HEK293 (cell line): ENCODE measurements at regions not wholly inside any gene's neighbourhood (a gene's known extent, or its start where the extent isn't known, plus 50 kb on each side); places are given as distances from the start of the nearest gene placed in this dataset.

Source experiments
- CTCF ChIA-PET: fragments of 350-600 bp; formaldehyde crosslinking; extraction: SDS; loops from one replicate; lab custom pipeline; 2021; ENCODE audit warnings: antibody characterized with exemption; lab: Yijun Ruan, JAX
- POLR2A ChIA-PET: fragments of 300-600 bp; formaldehyde crosslinking; extraction: SDS; loops from one replicate; lab custom pipeline; 2020; ENCODE audit warnings: antibody characterized with exemption, inconsistent platforms; lab: Yijun Ruan, JAX
- H3K27ac ChIP-seq: fragments of 200-500 bp; sonication (Bioruptor generic); 2 replicates; pipeline ENCODE4 v1.5.1; 2014; ENCODE audit warnings: low read depth, low read length, control low read depth, inconsistent platforms; ENCODE audit errors: extremely low read depth
- H3K36me3 ChIP-seq, 2 experiments: fragments of 200-500 bp in 1 of 2; sonication (Bioruptor generic) in 1 of 2; 1 replicate in 1 of 2; 2 replicates in 1 of 2; pipeline ENCODE4 v1.5.1; 2014 to 2017; ENCODE audit warnings: inconsistent platforms in 2 of 2, low read length in 2 of 2; ENCODE audit not compliant: control insufficient read depth in 2 of 2, insufficient read depth in 1 of 2
- H3K4me1 ChIP-seq: fragments of 200-500 bp; sonication (Bioruptor generic); 2 replicates; pipeline ENCODE4 v1.5.1; 2014; ENCODE audit warnings: mild to moderate bottlenecking, low read length, inconsistent platforms; ENCODE audit not compliant: control insufficient read depth, insufficient read depth
- H3K4me3 ChIP-seq: 2 replicates; pipeline ENCODE4 v1.5.1; 2011; ENCODE audit warnings: low read depth, mild to moderate bottlenecking, control low read depth, low read length, moderate library complexity
- H3K9me3 ChIP-seq: fragments of 200-500 bp; sonication (Bioruptor generic); 2 replicates; pipeline ENCODE4 v1.5.1; 2014; ENCODE audit warnings: low read depth, low read length, inconsistent platforms; ENCODE audit not compliant: control insufficient read depth, insufficient read depth
- FEZF1 ChIP-seq: fragments of 450-650 bp; formaldehyde crosslinking; IDR thresholded peaks from 2 replicates; pipeline ENCODE4 v1.5.1; 2016; ENCODE audit warnings: missing biosample characterization, missing genetic modification characterization
- GLIS2 ChIP-seq: fragments of 450-650 bp; formaldehyde crosslinking; IDR thresholded peaks from 2 replicates; pipeline ENCODE4 v1.5.1; 2016; ENCODE audit warnings: missing biosample characterization, missing genetic modification characterization
- INSM2 ChIP-seq: fragments of 450-650 bp; formaldehyde crosslinking; IDR thresholded peaks from 2 replicates; pipeline ENCODE4 v1.5.1; 2016; ENCODE audit warnings: missing biosample characterization, missing genetic modification characterization
- KLF9 ChIP-seq: fragments of 450-650 bp; formaldehyde crosslinking; IDR thresholded peaks from 2 replicates; pipeline ENCODE4 v1.5.1; 2016; ENCODE audit warnings: missing biosample characterization, missing genetic modification characterization, low read depth
- PRDM1 ChIP-seq: fragments of 450-650 bp; formaldehyde crosslinking; IDR thresholded peaks from 2 replicates; pipeline ENCODE4; 2016; ENCODE audit warnings: missing biosample characterization, missing genetic modification characterization
- RBAK ChIP-seq: fragments of 450-650 bp; formaldehyde crosslinking; IDR thresholded peaks from 2 replicates; pipeline ENCODE4 v1.5.1; 2016; ENCODE audit warnings: missing biosample characterization, missing genetic modification characterization
- SP2 ChIP-seq: fragments of 450-650 bp; formaldehyde crosslinking; IDR thresholded peaks from 2 replicates; pipeline ENCODE4 v1.5.1; 2016; ENCODE audit warnings: missing biosample characterization, missing genetic modification characterization
- ZBTB20 ChIP-seq: fragments of 450-650 bp; formaldehyde crosslinking; IDR thresholded peaks from 2 replicates; pipeline ENCODE4 v1.5.1; 2016; ENCODE audit warnings: missing biosample characterization, missing genetic modification characterization
- ZIC2 ChIP-seq: fragments of 450-650 bp; formaldehyde crosslinking; IDR thresholded peaks from 2 replicates; pipeline ENCODE4 v1.5.1; 2016; ENCODE audit warnings: missing biosample characterization, missing genetic modification characterization
- ZNF10 ChIP-seq: fragments of 450-650 bp; formaldehyde crosslinking; IDR thresholded peaks from 2 replicates; pipeline ENCODE4 v1.5.1; 2017; ENCODE audit warnings: missing biosample characterization, missing genetic modification characterization
- ZNF112 ChIP-seq: fragments of 450-650 bp; formaldehyde crosslinking; IDR thresholded peaks from 2 replicates; pipeline ENCODE4 v1.5.0; 2017; ENCODE audit warnings: missing biosample characterization, missing genetic modification characterization
- ZNF121 ChIP-seq: fragments of 450-650 bp; formaldehyde crosslinking; IDR thresholded peaks from 2 replicates; pipeline ENCODE4 v1.5.1; 2016; ENCODE audit warnings: missing biosample characterization, missing genetic modification characterization
- ZNF146 ChIP-seq: fragments of 450-650 bp; formaldehyde crosslinking; IDR thresholded peaks from 2 replicates; pipeline ENCODE4 v1.5.1; 2016; ENCODE audit warnings: missing biosample characterization, missing genetic modification characterization
- ZNF175 ChIP-seq: fragments of 450-650 bp; formaldehyde crosslinking; IDR thresholded peaks from 2 replicates; pipeline ENCODE4 v1.5.1; 2016; ENCODE audit warnings: missing biosample characterization, missing genetic modification characterization
- ZNF2 ChIP-seq: fragments of 450-650 bp; formaldehyde crosslinking; IDR thresholded peaks from 2 replicates; pipeline ENCODE4 v1.5.1; 2016; ENCODE audit warnings: missing biosample characterization, missing genetic modification characterization
- ZNF23 ChIP-seq: fragments of 450-650 bp; formaldehyde crosslinking; IDR thresholded peaks from 2 replicates; pipeline ENCODE4 v1.5.1; 2016; ENCODE audit warnings: missing biosample characterization, missing genetic modification characterization, borderline replicate concordance
- ZNF274 ChIP-seq, 2 experiments: fragments of 200-500 bp in 1 of 2; fragments of 450-650 bp in 1 of 2; sonication (Bioruptor generic) in 1 of 2; formaldehyde crosslinking in 1 of 2; IDR thresholded peaks; 2 replicates each; pipeline versions ENCODE4 v1.5.1 to v1.6.1; 2014 to 2016; ENCODE audit warnings: borderline replicate concordance in 1 of 2, inconsistent platforms in 1 of 2, low read length in 1 of 2, missing biosample characterization in 1 of 2, missing genetic modification characterization in 1 of 2
- ZNF311 ChIP-seq: fragments of 450-650 bp; formaldehyde crosslinking; IDR thresholded peaks from 2 replicates; pipeline ENCODE4 v1.5.1; 2017; ENCODE audit warnings: missing biosample characterization, missing genetic modification characterization, borderline replicate concordance
- ZNF335 ChIP-seq: fragments of 450-650 bp; formaldehyde crosslinking; conservative IDR thresholded peaks from 2 replicates; pipeline ENCODE4 v1.5.1; 2016; ENCODE audit warnings: missing biosample characterization, missing genetic modification characterization
- ZNF426 ChIP-seq: fragments of 450-650 bp; formaldehyde crosslinking; IDR thresholded peaks from 2 replicates; pipeline ENCODE4 v1.5.1; 2017; ENCODE audit warnings: missing biosample characterization, missing genetic modification characterization, mild to moderate bottlenecking, inconsistent platforms, moderate library complexity
- ZNF501 ChIP-seq: fragments of 450-650 bp; formaldehyde crosslinking; IDR thresholded peaks from 2 replicates; pipeline ENCODE4 v1.5.1; 2016; ENCODE audit warnings: missing biosample characterization, missing genetic modification characterization
- ZNF513 ChIP-seq: fragments of 450-650 bp; IDR thresholded peaks from 2 replicates; pipeline ENCODE4 v1.5.1; 2018; ENCODE audit warnings: missing biosample characterization, missing genetic modification characterization
- ZNF639 ChIP-seq: fragments of 450-650 bp; formaldehyde crosslinking; IDR thresholded peaks from 2 replicates; pipeline ENCODE4 v1.5.1; 2016; ENCODE audit warnings: missing biosample characterization, missing genetic modification characterization
- ZNF664 ChIP-seq: fragments of 450-650 bp; formaldehyde crosslinking; IDR thresholded peaks from 2 replicates; pipeline ENCODE4 v1.5.1; 2016; ENCODE audit warnings: missing biosample characterization, missing genetic modification characterization
- ZSCAN23 ChIP-seq: fragments of 450-650 bp; formaldehyde crosslinking; IDR thresholded peaks from 2 replicates; pipeline ENCODE4 v1.5.1; 2016; ENCODE audit warnings: missing biosample characterization, missing genetic modification characterization
- ZSCAN4 ChIP-seq: fragments of 450-650 bp; formaldehyde crosslinking; IDR thresholded peaks from 2 replicates; pipeline ENCODE4 v1.5.1; 2017; ENCODE audit warnings: missing biosample characterization, missing genetic modification characterization

- Histone ChIP-seq H3K36me3 (no peaks in the 10 kb centered on the region), H3K9me3 (no peaks in the 10 kb centered on the region), H3K27ac (no peak overlapping the region), H3K4me1 (peaks cover 28% of the 10 kb centered on the region), H3K4me3 (no peak overlapping the region)
- ChIA-PET CTCF (interaction anchor here (1.2 to 1.3 kb wide), 2 partner anchors 9 to 68 kb away, joined by 5 to 7 read pairs; no protein-coding TSS in a partner anchor), POLR2A (no interaction called here)
- TF ChIP-seq SP2 (tag by site-specific recombination) (no peak), GLIS2 (tag by site-specific recombination) (no peak), ZNF23 (tag by site-specific recombination) (no peak), ZNF513 (no peak), ZNF121 (tag by site-specific recombination) (no peak)
These were observed 130.3 kb upstream of the NUDT7 start for GRCh38 chr16:77592021-77592420.

GRCh38 chr16:77594057-77594456 lies 128.3 kb upstream of the NUDT7 start:
- ChIA-PET CTCF (interaction anchor here (0.8 to 3.8 kb wide), 4 partner anchors 10 to 357 kb away, joined by 3 to 24 read pairs (median 6); no protein-coding TSS in a partner anchor), POLR2A (no interaction called here)
- H3K9me3 ChIP-seq: no peaks in the 10 kb centered on the region
- TF ChIP-seq ZNF112 (tag by site-specific recombination) (no peak), ZNF426 (no peak), ZNF121 (tag by site-specific recombination) (no peak), ZIC2 (no peak), ZNF639 (no peak), PRDM1 (tag by site-specific recombination) (no peak), ZNF274 (IDR thresholded peaks at IDR 0.05; ENCODE audit: low read length) (no peak), ZNF274 (tag by site-specific recombination; IDR thresholded peaks at IDR 0.05; ENCODE audit: borderline replicate concordance) (no peak), FEZF1 (tag by site-specific recombination) (no peak), ZNF10 (tag by site-specific recombination) (no peak)
- H3K36me3 ChIP-seq: no peaks in the 10 kb centered on the region
- H3K27ac ChIP-seq: peak overlapping the region; percentile 56; the same call in 1 of the 2 replicates
- no peak overlapping the region for H3K4me3 ChIP-seq
- H3K4me1 ChIP-seq: peaks cover 14% of the 10 kb centered on the region

- Histone ChIP-seq H3K36me3 (no peaks in the 10 kb centered on the region), H3K9me3 (no peaks in the 10 kb centered on the region), H3K4me3 (no peak overlapping the region), H3K27ac (peak overlapping the region; percentile 56), H3K4me1 (peaks cover 12% of the 10 kb centered on the region)
- CTCF ChIA-PET: interaction anchor here (0.7 to 3.8 kb wide), 6 partner anchors 11 to 358 kb away, joined by 3 to 24 read pairs (median 5); no protein-coding TSS in a partner anchor
- POLR2A ChIA-PET: no interaction called here
- TF ChIP-seq ZNF2: 0 out of 2 replicates have a peak, but pooled peaks have one; percentile 28
- TF ChIP-seq RBAK (tag by site-specific recombination): no peak
- no peak for TF ChIP-seq ZNF175
- no peak for TF ChIP-seq ZBTB20 (tag by site-specific recombination)
- TF ChIP-seq ZNF10 (tag by site-specific recombination): no peak
- no peak for TF ChIP-seq ZNF501 (tag by site-specific recombination)
- TF ChIP-seq ZNF335 (tag by site-specific recombination): no peak
- TF ChIP-seq INSM2 (tag by site-specific recombination): no peak
- no peak for TF ChIP-seq ZSCAN23 (tag by site-specific recombination)
- no peak for TF ChIP-seq ZNF311 (tag by site-specific recombination)
- TF ChIP-seq KLF9 (tag by site-specific recombination): no peak; the same call in 1 of the 2 replicates
- TF ChIP-seq ZNF146: no peak
- TF ChIP-seq ZNF664 (tag by site-specific recombination): peak; percentile 37; the same call in 1 of the 2 replicates
- no peak for TF ChIP-seq ZSCAN4 (tag by site-specific recombination)
These were observed 127.3 kb upstream of the NUDT7 start for GRCh38 chr16:77594799-77595596.
